H9 (cell line): ENCODE measurements at regions not wholly inside any gene's neighbourhood (a gene's known extent, or its start where the extent isn't known, plus 50 kb on each side); places are given as distances from the start of the nearest gene placed in this dataset.

Experiments used
- DNase-seq: peaks from one replicate; pipeline ENCODE4 v3.0.0-alpha.2; 2017
- H2AFZ ChIP-seq: one replicate; pipeline ENCODE4 v1.6.1; 2013; ENCODE audit warnings: mild to moderate bottlenecking, low read length, control low read depth, moderate library complexity
- H2AK5ac ChIP-seq: 2 replicates; pipeline ENCODE4 v1.6.1; 2013; ENCODE audit warnings: low read length, control low read depth, mixed read lengths; ENCODE audit not compliant: insufficient read length
- H2BK120ac ChIP-seq: one replicate; pipeline ENCODE4 v1.6.1; 2013; ENCODE audit warnings: low read depth, mild to moderate bottlenecking, low read length, control low read depth, inconsistent platforms; ENCODE audit not compliant: poor library complexity, severe bottlenecking
- H2BK12ac ChIP-seq: 2 replicates; pipeline ENCODE4 v1.6.1; 2013; ENCODE audit warnings: low read length, control low read depth, mixed read lengths, low read depth; ENCODE audit not compliant: insufficient read length
- H2BK15ac ChIP-seq: 2 replicates; pipeline ENCODE4 v1.6.1; 2013; ENCODE audit warnings: low read depth, low read length, control low read depth
- H2BK20ac ChIP-seq: one replicate; pipeline ENCODE4 v1.6.1; 2013; ENCODE audit warnings: low read depth, mild to moderate bottlenecking, low read length, control low read depth, inconsistent platforms; ENCODE audit not compliant: poor library complexity, severe bottlenecking
- H2BK5ac ChIP-seq: 2 replicates; pipeline ENCODE4 v1.6.1; 2013; ENCODE audit warnings: low read length, control low read depth, mixed read lengths; ENCODE audit not compliant: insufficient read length
- H3K14ac ChIP-seq: 2 replicates; pipeline ENCODE4 v1.6.1; 2013; ENCODE audit warnings: low read length, control low read depth; ENCODE audit not compliant: insufficient read depth
- H3K18ac ChIP-seq: 2 replicates; pipeline ENCODE4 v1.6.1; 2013; ENCODE audit warnings: low read depth, mild to moderate bottlenecking, mixed read lengths, low read length, control low read depth; ENCODE audit not compliant: insufficient read length
- H3K23ac ChIP-seq: 2 replicates; pipeline ENCODE4 v1.6.1; 2013; ENCODE audit warnings: low read length, control low read depth, mixed read lengths, low read depth; ENCODE audit not compliant: insufficient read length
- H3K23me2 ChIP-seq: 2 replicates; pipeline ENCODE4 v1.6.1; 2013; ENCODE audit warnings: low read depth, mild to moderate bottlenecking, mixed read lengths, low read length, control low read depth; ENCODE audit not compliant: insufficient read length, poor library complexity, severe bottlenecking
- H3K27ac ChIP-seq: 2 replicates; pipeline ENCODE4 v1.5.1; 2013; ENCODE audit warnings: low read length, control low read depth, mixed read lengths, low read depth; ENCODE audit not compliant: insufficient read length
- H3K27me3 ChIP-seq: 2 replicates; pipeline ENCODE4 v1.6.1; 2013; ENCODE audit warnings: low read length, control low read depth, inconsistent platforms; ENCODE audit not compliant: insufficient read depth
- H3K4ac ChIP-seq: 2 replicates; pipeline ENCODE4 v1.6.1; 2013; ENCODE audit warnings: low read depth, mild to moderate bottlenecking, control low read depth, inconsistent platforms, low read length, moderate library complexity
- H3K4me1 ChIP-seq: 2 replicates; pipeline ENCODE4 v1.6.1; 2013; ENCODE audit warnings: low read length, control low read depth, inconsistent platforms; ENCODE audit not compliant: insufficient read depth
- H3K4me2 ChIP-seq: 2 replicates; pipeline ENCODE4 v1.6.1; 2013; ENCODE audit warnings: low read length, control low read depth, mixed read lengths; ENCODE audit not compliant: insufficient read length, insufficient read depth
- H3K56ac ChIP-seq: 2 replicates; pipeline ENCODE4 v1.6.1; 2013; ENCODE audit warnings: low read depth, mild to moderate bottlenecking, mixed read lengths, low read length, control low read depth; ENCODE audit not compliant: insufficient read length
- H3K79me1 ChIP-seq: 2 replicates; pipeline ENCODE4 v1.6.1; 2013; ENCODE audit warnings: low read depth, mild to moderate bottlenecking, moderate library complexity, low read length, control low read depth, inconsistent platforms; ENCODE audit not compliant: insufficient read depth, poor library complexity, severe bottlenecking
- H3K79me2 ChIP-seq: 2 replicates; pipeline ENCODE4 v1.6.1; 2013; ENCODE audit warnings: low read length, control low read depth, inconsistent platforms; ENCODE audit not compliant: insufficient read depth
- H3K9ac ChIP-seq: 2 replicates; pipeline ENCODE4 v1.6.1; 2013; ENCODE audit warnings: low read length, control low read depth, mixed read lengths; ENCODE audit not compliant: insufficient read length; ENCODE audit errors: extremely low read depth
- H3K9me3 ChIP-seq: one replicate; pipeline ENCODE4 v1.6.1; 2013; ENCODE audit warnings: low read depth, low read length, inconsistent platforms; ENCODE audit not compliant: control insufficient read depth
- H3T11ph ChIP-seq: one replicate; pipeline ENCODE4 v1.6.1; 2013; ENCODE audit warnings: mild to moderate bottlenecking, low read length, control low read depth, inconsistent platforms
- H4K20me1 ChIP-seq: one replicate; pipeline ENCODE4 v1.6.1; 2013; ENCODE audit not compliant: control insufficient read depth, insufficient read length, insufficient read depth
- H4K5ac ChIP-seq: 2 replicates; pipeline ENCODE4 v1.6.1; 2013; ENCODE audit warnings: low read depth, mild to moderate bottlenecking, mixed read lengths, low read length, control low read depth; ENCODE audit not compliant: insufficient read length
- H4K8ac ChIP-seq: replicated peaks from 2 replicates; pipeline ENCODE4 v1.6.1; 2013; ENCODE audit warnings: low read length, control low read depth, mixed read lengths, low read depth; ENCODE audit not compliant: insufficient read length
- H4K91ac ChIP-seq: 2 replicates; pipeline ENCODE4 v1.6.1; 2013; ENCODE audit warnings: low read depth, mild to moderate bottlenecking, moderate library complexity, mixed read lengths, low read length, control low read depth; ENCODE audit not compliant: insufficient read length
- H3K27ac Mint-ChIP-seq, 3 experiments: 2 replicates in 2 of 3; 3 replicates in 1 of 3; pipeline ENCODE4 v1.8.0; 2020 to 2021; ENCODE audit warnings: mixed read lengths in 3 of 3, mild to moderate bottlenecking in 1 of 3, moderate library complexity in 1 of 3
- H3K27me3 Mint-ChIP-seq: 2 replicates; pipeline ENCODE4 v1.8.0; 2021; ENCODE audit warnings: low read depth, mild to moderate bottlenecking, moderate library complexity, mixed read lengths
- H3K36me3 Mint-ChIP-seq, 3 experiments: 2 replicates in 2 of 3; 3 replicates in 1 of 3; pipeline ENCODE4 v1.8.0; 2020 to 2021; ENCODE audit warnings: low read depth in 3 of 3, mixed read lengths in 3 of 3; ENCODE audit not compliant: insufficient read depth in 1 of 3
- H3K4me1 Mint-ChIP-seq, 2 experiments: 2 replicates each; pipeline ENCODE4 v1.8.0; 2020; ENCODE audit warnings: mixed read lengths in 2 of 2
- H3K4me3 Mint-ChIP-seq, 2 experiments: 2 replicates in 1 of 2; 3 replicates in 1 of 2; pipeline ENCODE4 v1.8.0; 2020 to 2021; ENCODE audit warnings: mild to moderate bottlenecking in 2 of 2, mixed read lengths in 2 of 2, moderate library complexity in 1 of 2
- H3K9me3 Mint-ChIP-seq, 2 experiments: 2 replicates in 1 of 2; 3 replicates in 1 of 2; pipeline ENCODE4 v1.8.0; 2020; ENCODE audit warnings: mild to moderate bottlenecking in 2 of 2, mixed read lengths in 2 of 2, moderate library complexity in 1 of 2
- CTCF ChIP-seq: fragments of 200-600 bp; sonication (generic); conservative IDR thresholded peaks from 3 replicates; pipeline ENCODE4 v1.8.0; 2021; ENCODE audit warnings: antibody characterized with exemption, mild to moderate bottlenecking
- WGBS: extraction: QIAGEN DNeasy Blood & Tissue Kit; methylation state at CpG from one replicate; pipeline ENCODE4 v1.1.7; 2013; ENCODE audit warnings: missing lambda C conversion rate, low lambda C conversion rate, mixed read lengths; ENCODE audit not compliant: insufficient read length; ENCODE audit errors: extremely low coverage; 5-methylcytosine and 5-hydroxymethylcytosine counted together

DNA sequence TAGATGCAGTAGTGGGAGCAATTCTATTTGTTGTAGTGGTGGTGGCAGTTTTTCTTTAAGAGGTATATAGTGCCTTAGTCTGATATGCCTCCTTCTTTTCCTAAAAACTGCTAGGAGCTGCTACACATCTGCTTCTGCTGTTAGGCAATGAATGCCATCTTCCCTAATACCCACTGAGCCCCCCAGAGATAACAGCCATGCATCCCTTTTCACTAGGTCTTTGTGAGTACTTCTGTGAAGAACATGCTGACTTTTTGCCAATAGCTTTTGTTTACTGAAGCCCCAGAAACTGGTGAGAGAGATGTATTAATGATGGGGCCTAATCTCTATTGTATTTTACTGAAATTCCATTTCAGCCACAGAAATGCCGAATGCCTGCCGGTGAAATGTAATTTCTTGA is 92.6 kb upstream of the CHL1 start:
- Histone ChIP-seq H2AK5ac (no peak overlapping the region), H3K4ac (no peak overlapping the region), H3K23ac (no peak overlapping the region), H4K20me1 (no peaks in the 10 kb centered on the region), H3K79me1 (no peaks in the 10 kb centered on the region), H3K9me3 (no peaks in the 10 kb centered on the region), H2BK15ac (no peak overlapping the region), H3K4me1 (peaks cover 4% of the 10 kb centered on the region; the same call in 1 of the 2 replicates), H4K91ac (no peak overlapping the region), H3K4me2 (no peak overlapping the region), H3K18ac (no peak overlapping the region), H2BK20ac (no peak overlapping the region), H2AFZ (no peak overlapping the region), H3K27ac (no peak overlapping the region), H3K27me3 (no peaks in the 10 kb centered on the region), H3K56ac (no peak overlapping the region), H3K14ac (no peak overlapping the region), H2BK120ac (no peak overlapping the region), H3K23me2 (no peaks in the 10 kb centered on the region), H4K5ac (no peak overlapping the region), H3K79me2 (no peaks in the 10 kb centered on the region), H3K9ac (no peak overlapping the region), H3T11ph (no peak overlapping the region), H2BK12ac (no peak overlapping the region), H2BK5ac (no peak overlapping the region), H4K8ac (no peak overlapping the region)
- no CpG with 5 or more reads among the region's 2 CpGs for WGBS
- no peak for DNase-seq
- Mint-ChIP-seq H3K27ac (no peak overlapping the region; a peak in 1 of 7 replicates), H3K4me1 (peaks cover 19 to 43% of the 10 kb centered on the region in 2 experiments), H3K36me3 (no peaks in the 10 kb centered on the region; a peak in 1 of 7 replicates), H3K4me3 (no peak overlapping the region), H3K9me3 (no peaks in the 10 kb centered on the region), H3K27me3 (no peaks in the 10 kb centered on the region)
- TF ChIP-seq CTCF: no peak
